Common myeloid progenitor, CD34-positive (primary cell): ENCODE measurements at regions not wholly inside any gene's neighbourhood (a gene's known extent, or its start where the extent isn't known, plus 50 kb on each side); places are given as distances from the start of the nearest gene placed in this dataset.
A peak's percentile ranks its signal among the peaks of the same experiment; 100 is the strongest.

ENCODE experiments used
- CTCF ChIA-PET: fragments of 350-600 bp; sonication (Branson Sonifier 250); formaldehyde crosslinking; loops from one replicate; lab custom pipeline; 2021; ENCODE audit warnings: antibody characterized with exemption; lab: Charles Lee
- POLR2A ChIA-PET: fragments of 350-600 bp; sonication (Branson Sonifier 250); formaldehyde crosslinking; loops from one replicate; lab custom pipeline; 2021; ENCODE audit warnings: antibody characterized with exemption; lab: Charles Lee
- DNase-seq, 3 donors: peaks; one replicate each; pipeline versions ENCODE4 v3.0.0 to v3.0.0-alpha.2; 2013
- H3K27ac ChIP-seq, 2 experiments: 1 replicate in 1 of 2; 2 replicates in 1 of 2; pipeline ENCODE4 v1.7.0; 2013; ENCODE audit warnings: inconsistent platforms in 2 of 2, low read length in 2 of 2, mild to moderate bottlenecking in 2 of 2, low read depth in 1 of 2, moderate library complexity in 1 of 2; ENCODE audit not compliant: severe bottlenecking in 2 of 2, insufficient read depth in 1 of 2, poor library complexity in 1 of 2
- H3K27me3 ChIP-seq, 5 experiments: replicated peaks in 2 of 5; 1 replicate in 3 of 5; 2 replicates in 2 of 5; pipeline versions ENCODE4 v1.6.1 to v1.7.0; 2013; ENCODE audit warnings: low read length in 4 of 5, mild to moderate bottlenecking in 2 of 5, moderate library complexity in 2 of 5, inconsistent platforms in 1 of 5; ENCODE audit not compliant: insufficient read depth in 5 of 5, control insufficient read depth in 4 of 5
- H3K36me3 ChIP-seq, 4 experiments: 1 replicate in 2 of 4; 2 replicates in 2 of 4; pipeline versions ENCODE4 v1.6.1 to v1.7.0; 2013; ENCODE audit warnings: low read length in 3 of 4, control low read depth in 1 of 4, mild to moderate bottlenecking in 1 of 4; ENCODE audit not compliant: control insufficient read depth in 4 of 4, insufficient read depth in 4 of 4
- H3K4me1 ChIP-seq, 4 experiments: 1 replicate in 3 of 4; 2 replicates in 1 of 4; pipeline versions ENCODE4 v1.6.1 to v1.7.1; 2013; ENCODE audit warnings: low read length in 3 of 4, mild to moderate bottlenecking in 3 of 4, control low read depth in 1 of 4, inconsistent platforms in 1 of 4, moderate library complexity in 1 of 4; ENCODE audit not compliant: control insufficient read depth in 4 of 4, insufficient read depth in 4 of 4; ENCODE audit errors: control extremely low read depth in 1 of 4
- H3K4me3 ChIP-seq, 7 experiments: 1 replicate in 4 of 7; 2 replicates in 3 of 7; pipeline versions ENCODE4 v1.5.1 to v1.7.0; 2013; ENCODE audit warnings: mild to moderate bottlenecking in 7 of 7, low read length in 6 of 7, moderate library complexity in 6 of 7, inconsistent platforms in 2 of 7, low read depth in 2 of 7, control low read depth in 1 of 7; ENCODE audit not compliant: insufficient read depth in 4 of 7, control insufficient read depth in 1 of 7; ENCODE audit errors: extremely low read depth in 1 of 7
- H3K9me3 ChIP-seq, 5 experiments: 1 replicate in 4 of 5; 2 replicates in 1 of 5; pipeline versions ENCODE4 v1.6.1 to v1.7.1; 2013; ENCODE audit warnings: low read length in 4 of 5, mild to moderate bottlenecking in 2 of 5, inconsistent platforms in 1 of 5, low read depth in 1 of 5, moderate library complexity in 1 of 5; ENCODE audit not compliant: control insufficient read depth in 4 of 5, insufficient read depth in 2 of 5; ENCODE audit errors: control extremely low read depth in 1 of 5
- WGBS: methylation state at CpG from one replicate; pipeline ENCODE4 v1.1.5; 2013; ENCODE audit not compliant: insufficient coverage; 5-methylcytosine and 5-hydroxymethylcytosine counted together

GRCh38 chr5:145680169-145680568 is 155.0 kb downstream of the PRELID2 start:
- no peaks in the 10 kb centered on the region for H3K4me1 ChIP-seq
- no peak overlapping the region for H3K27ac ChIP-seq
- H3K9me3 ChIP-seq, result no peaks in the 10 kb centered on the region
- no peaks in the 10 kb centered on the region for H3K36me3 ChIP-seq
- POLR2A ChIA-PET, result no interaction called here
- H3K27me3 ChIP-seq, result no peaks in the 10 kb centered on the region
- CTCF ChIA-PET, result interaction anchor here (1.1 to 6.7 kb wide), 8 partner anchors 10 to 450 kb away, joined by 3 to 35 read pairs (median 6); no protein-coding TSS in a partner anchor
- H3K4me3 ChIP-seq, result no peak overlapping the region
- DNase-seq, result peak in 2 of 3 donors; percentile 5

- Histone ChIP-seq H3K4me3 (no peak overlapping the region), H3K4me1 (no peaks in the 10 kb centered on the region), H3K9me3 (no peaks in the 10 kb centered on the region), H3K27me3 (no peaks in the 10 kb centered on the region), H3K27ac (no peak overlapping the region), H3K36me3 (no peaks in the 10 kb centered on the region)
- no peak for DNase-seq
- ChIA-PET CTCF (no interaction called here), POLR2A (no interaction called here)
- WGBS, result 100% methylated on average over 2 of the region's 2 CpGs
Measured at GRCh38 chr5:145678255-145678654, 156.9 kb downstream of the PRELID2 start.

GRCh38 chr5:145673786-145674185 is 161.4 kb downstream of the PRELID2 start:
- no peaks in the 10 kb centered on the region for H3K27me3 ChIP-seq
- ChIA-PET POLR2A (no interaction called here), CTCF (no interaction called here)
- H3K9me3 ChIP-seq, result no peaks in the 10 kb centered on the region
- H3K27ac ChIP-seq, result no peak overlapping the region
- H3K4me1 ChIP-seq, result no peaks in the 10 kb centered on the region
- no peaks in the 10 kb centered on the region for H3K36me3 ChIP-seq
- no peak for DNase-seq
- H3K4me3 ChIP-seq, result no peak overlapping the region

- ChIA-PET POLR2A (interaction anchor here (0.5 kb wide), 1 partner anchor 852 kb away, joined by 3 read pairs; no protein-coding TSS in a partner anchor), CTCF (no interaction called here)
- Histone ChIP-seq H3K9me3 (no peaks in the 10 kb centered on the region), H3K36me3 (no peaks in the 10 kb centered on the region), H3K4me1 (no peaks in the 10 kb centered on the region), H3K27ac (no peak overlapping the region), H3K27me3 (no peaks in the 10 kb centered on the region), H3K4me3 (no peak overlapping the region)
- WGBS, result 100% methylated on average over 2 of the region's 3 CpGs
- DNase-seq, result no peak
Measured at GRCh38 chr5:145668714-145669113, 166.4 kb downstream of the PRELID2 start.

GRCh38 chr5:145667742-145668141 is 167.4 kb downstream of the PRELID2 start:
- Histone ChIP-seq H3K4me3 (no peak overlapping the region), H3K36me3 (no peaks in the 10 kb centered on the region), H3K4me1 (no peaks in the 10 kb centered on the region), H3K27me3 (no peaks in the 10 kb centered on the region), H3K27ac (no peak overlapping the region), H3K9me3 (no peaks in the 10 kb centered on the region)
- ChIA-PET CTCF (no interaction called here), POLR2A (no interaction called here)
- WGBS, result 96% methylated on average over 3 of the region's 3 CpGs
- DNase-seq, result no peak

GRCh38 chr5:145666591-145666990 is 168.6 kb downstream of the PRELID2 start:
- WGBS, result 83% methylated on average over 1 of the region's 3 CpGs
- DNase-seq, result no peak
- POLR2A ChIA-PET, result no interaction called here

GRCh38 chr5:145661737-145662485 is 173.2 kb downstream of the PRELID2 start:
- Histone ChIP-seq H3K27me3 (no peaks in the 10 kb centered on the region), H3K36me3 (no peaks in the 10 kb centered on the region), H3K4me1 (no peaks in the 10 kb centered on the region), H3K4me3 (no peak overlapping the region), H3K9me3 (no peaks in the 10 kb centered on the region), H3K27ac (no peak overlapping the region)
- no peak for DNase-seq
- 100% methylated on average over 3 of the region's 3 CpGs for WGBS
- POLR2A ChIA-PET, result no interaction called here
- CTCF ChIA-PET, result no interaction called here

More at GRCh38 chr5:145666591-145666990, 168.6 kb downstream of the PRELID2 start:
- CTCF ChIA-PET, result no interaction called here
- H3K4me1 ChIP-seq, result no peaks in the 10 kb centered on the region
- H3K9me3 ChIP-seq, result no peaks in the 10 kb centered on the region
- no peaks in the 10 kb centered on the region for H3K36me3 ChIP-seq
- no peak overlapping the region for H3K27ac ChIP-seq
- no peaks in the 10 kb centered on the region for H3K27me3 ChIP-seq
- no peak overlapping the region for H3K4me3 ChIP-seq
